ENCODE measurements at regions not wholly inside any gene's neighbourhood (a gene's known extent, or its start where the extent isn't known, plus 50 kb on each side); places are given as distances from the start of the nearest gene placed in this dataset.

DNA sequence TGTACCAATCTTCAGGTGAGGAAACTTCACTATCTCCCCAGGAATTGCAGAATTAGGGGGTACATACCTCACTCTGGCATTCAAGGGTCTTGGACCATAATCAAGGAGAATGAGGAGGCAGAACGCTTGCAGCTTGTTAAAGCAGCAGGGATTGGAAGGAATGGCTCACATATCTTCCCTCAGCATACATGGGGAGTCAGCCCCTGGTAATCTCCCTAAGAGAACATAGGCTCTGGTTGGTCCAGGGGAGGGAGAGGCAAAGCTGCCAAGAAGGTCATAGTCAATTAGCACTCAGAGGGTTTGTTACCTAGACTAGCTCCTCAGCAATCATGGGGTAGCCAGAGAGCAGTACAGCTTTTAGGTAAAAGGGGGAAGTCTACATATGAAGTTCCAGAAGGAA, 256.8 kb downstream of the INSC start:
- Histone ChIP-seq H3K27ac (ENCODE audit: insufficient read depth, low read depth, low read length, poor library complexity, severe bottlenecking) (no peak overlapping the region), H3K4me1 (ENCODE audit: control insufficient read depth, insufficient read depth, low read length) (peaks cover 11% of the 10 kb centered on the region), H3K36me3 (ENCODE audit: control insufficient read depth, insufficient read depth, low read length) (no peaks in the 10 kb centered on the region), H3K27me3 (ENCODE audit: control insufficient read depth, insufficient read depth, low read length, poor library complexity, severe bottlenecking) (no peaks in the 10 kb centered on the region), H3K9me3 (ENCODE audit: control insufficient read depth, low read length) (no peaks in the 10 kb centered on the region), H3K4me3 (ENCODE audit: insufficient read depth, low read depth, low read length) (no peak overlapping the region)
- WGBS, 2 experiments: 64 to 100% methylated on average over 1 of the region's 1 CpG

DNA sequence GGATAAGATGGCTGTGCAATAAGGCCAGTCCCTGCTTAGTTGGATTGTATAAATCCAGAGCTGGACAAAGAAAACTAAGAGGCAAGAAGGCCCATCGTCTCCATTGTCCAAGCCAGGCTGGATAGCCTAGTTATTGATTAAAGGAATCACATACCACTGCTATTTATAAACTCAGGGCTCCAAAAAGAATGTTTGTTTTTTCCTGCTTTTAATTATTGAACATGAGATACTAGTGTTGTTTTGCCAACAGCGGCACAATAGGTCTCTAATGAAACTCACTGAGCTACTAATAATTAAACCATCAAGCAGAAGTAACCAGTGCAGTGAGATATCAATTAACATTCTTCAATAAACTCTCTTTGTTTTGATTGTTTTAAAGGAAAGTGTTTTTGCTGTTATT, 259.7 kb downstream of the INSC start:
- Histone ChIP-seq H3K27me3 (ENCODE audit: control insufficient read depth, insufficient read depth, low read length, poor library complexity, severe bottlenecking) (no peaks in the 10 kb centered on the region), H3K27ac (ENCODE audit: insufficient read depth, low read depth, low read length, poor library complexity, severe bottlenecking) (no peak overlapping the region), H3K4me3 (ENCODE audit: insufficient read depth, low read depth, low read length) (no peak overlapping the region), H3K36me3 (ENCODE audit: control insufficient read depth, insufficient read depth, low read length) (no peaks in the 10 kb centered on the region), H3K4me1 (ENCODE audit: control insufficient read depth, insufficient read depth, low read length) (no peaks in the 10 kb centered on the region), H3K9me3 (ENCODE audit: control insufficient read depth, low read length) (peaks cover 3% of the 10 kb centered on the region)
- WGBS, 2 experiments: 100% methylated on average over 1 to 2 of the region's 2 CpGs

DNA sequence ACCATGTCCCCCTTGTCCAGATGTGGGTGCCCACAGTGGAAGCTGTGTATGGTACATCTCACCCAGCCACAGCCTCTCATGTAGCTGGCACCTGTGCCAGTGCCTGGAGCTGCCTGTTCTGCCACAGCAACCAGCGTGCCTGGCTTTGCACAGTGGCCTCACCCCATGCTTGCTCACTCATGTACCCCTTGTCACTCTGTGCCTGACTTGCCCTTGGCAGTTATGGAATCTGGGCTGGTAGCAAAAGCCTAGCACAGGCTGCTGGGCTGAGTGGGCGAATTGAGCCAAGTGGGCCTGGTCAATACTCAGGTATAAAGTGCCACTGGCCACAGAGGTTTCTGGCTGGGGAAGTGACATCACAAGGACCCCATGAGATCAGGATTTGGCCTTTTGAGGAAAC, 264.2 kb downstream of the INSC start:
- Histone ChIP-seq H3K27ac (ENCODE audit: insufficient read depth, low read depth, low read length, poor library complexity, severe bottlenecking) (no peak overlapping the region), H3K4me1 (ENCODE audit: control insufficient read depth, insufficient read depth, low read length) (no peaks in the 10 kb centered on the region), H3K27me3 (ENCODE audit: control insufficient read depth, insufficient read depth, low read length, poor library complexity, severe bottlenecking) (no peaks in the 10 kb centered on the region), H3K9me3 (ENCODE audit: control insufficient read depth, low read length) (peaks cover 3% of the 10 kb centered on the region), H3K4me3 (ENCODE audit: insufficient read depth, low read depth, low read length) (no peak overlapping the region), H3K36me3 (ENCODE audit: control insufficient read depth, insufficient read depth, low read length) (no peaks in the 10 kb centered on the region)
- WGBS, 2 experiments: 93% methylated on average over 2 of the region's 2 CpGs

DNA sequence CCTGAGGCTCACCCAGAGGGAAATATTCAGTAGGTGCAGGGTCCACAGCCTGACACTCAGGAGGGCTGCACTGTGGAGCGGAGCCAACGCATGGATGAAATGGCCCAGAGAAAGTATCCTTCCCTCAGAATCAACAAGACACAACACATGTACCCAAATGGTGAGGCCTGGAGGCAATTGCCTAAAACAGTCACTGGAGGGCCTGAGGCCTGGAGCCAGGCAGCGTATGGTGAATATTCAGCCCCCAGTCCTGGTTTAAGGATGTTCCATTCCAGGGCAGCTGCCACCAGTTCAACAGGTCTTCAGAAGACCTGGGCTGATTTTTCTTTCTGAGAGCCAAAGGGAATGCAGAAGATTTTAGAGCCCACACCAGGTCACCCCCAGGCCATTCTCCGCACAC, 264.8 kb downstream of the INSC start:
- 95% methylated on average over 4 of the region's 4 CpGs for WGBS, 2 experiments

GRCh38 chr11:15390857-15391256, 276.1 kb downstream of the INSC start:
- H3K4me1 ChIP-seq (ENCODE audit: control insufficient read depth, insufficient read depth, low read length): no peaks in the 10 kb centered on the region
- 87 to 92% methylated on average over 1 of the region's 1 CpG for WGBS, 2 experiments
- H3K36me3 ChIP-seq (ENCODE audit: control insufficient read depth, insufficient read depth, low read length): no peaks in the 10 kb centered on the region
- no peak overlapping the region for H3K4me3 ChIP-seq (ENCODE audit: insufficient read depth, low read depth, low read length)
- H3K27me3 ChIP-seq (ENCODE audit: control insufficient read depth, insufficient read depth, low read length, poor library complexity, severe bottlenecking): no peaks in the 10 kb centered on the region
- H3K9me3 ChIP-seq (ENCODE audit: control insufficient read depth, low read length): no peaks in the 10 kb centered on the region
- H3K27ac ChIP-seq (ENCODE audit: insufficient read depth, low read depth, low read length, poor library complexity, severe bottlenecking): no peak overlapping the region

More for the DNA sequence above, 264.8 kb downstream of the INSC start:
- Histone ChIP-seq H3K9me3 (ENCODE audit: control insufficient read depth, low read length) (peaks cover 3% of the 10 kb centered on the region), H3K4me3 (ENCODE audit: insufficient read depth, low read depth, low read length) (no peak overlapping the region), H3K27me3 (ENCODE audit: control insufficient read depth, insufficient read depth, low read length, poor library complexity, severe bottlenecking) (no peaks in the 10 kb centered on the region), H3K4me1 (ENCODE audit: control insufficient read depth, insufficient read depth, low read length) (no peaks in the 10 kb centered on the region), H3K27ac (ENCODE audit: insufficient read depth, low read depth, low read length, poor library complexity, severe bottlenecking) (no peak overlapping the region), H3K36me3 (ENCODE audit: control insufficient read depth, insufficient read depth, low read length) (no peaks in the 10 kb centered on the region)

DNA sequence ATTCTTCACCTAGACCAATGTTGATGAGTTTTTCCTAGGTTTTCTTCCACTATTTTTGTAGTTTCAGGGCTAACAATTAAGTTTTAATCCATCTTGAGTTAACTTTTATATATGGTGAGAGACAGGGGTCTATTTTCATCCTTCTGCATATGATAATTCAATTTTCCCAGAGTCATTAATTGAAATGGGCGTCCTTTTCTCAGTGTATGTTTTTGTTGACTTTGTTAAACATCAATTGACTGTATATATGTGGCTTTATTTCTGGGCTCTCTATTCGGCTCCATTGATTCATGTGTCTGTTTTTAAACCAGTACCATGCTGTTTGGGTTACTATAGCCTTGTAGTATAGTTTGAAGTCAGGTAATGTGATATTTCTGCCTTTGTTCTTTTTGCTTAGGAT, 282.1 kb downstream of the INSC start:
- Histone ChIP-seq H3K4me1 (ENCODE audit: control insufficient read depth, insufficient read depth, low read length) (no peaks in the 10 kb centered on the region), H3K36me3 (ENCODE audit: control insufficient read depth, insufficient read depth, low read length) (no peaks in the 10 kb centered on the region), H3K9me3 (ENCODE audit: control insufficient read depth, low read length) (peaks cover 3% of the 10 kb centered on the region), H3K27me3 (ENCODE audit: control insufficient read depth, insufficient read depth, low read length, poor library complexity, severe bottlenecking) (no peaks in the 10 kb centered on the region), H3K27ac (ENCODE audit: insufficient read depth, low read depth, low read length, poor library complexity, severe bottlenecking) (no peak overlapping the region), H3K4me3 (ENCODE audit: insufficient read depth, low read depth, low read length) (no peak overlapping the region)
- WGBS, 2 experiments: 80 to 97% methylated on average over 2 of the region's 2 CpGs

- H3K4me1 ChIP-seq (ENCODE audit: control insufficient read depth, insufficient read depth, low read length): no peaks in the 10 kb centered on the region
- H3K9me3 ChIP-seq (ENCODE audit: control insufficient read depth, low read length): no peaks in the 10 kb centered on the region
- no peak overlapping the region for H3K27ac ChIP-seq (ENCODE audit: insufficient read depth, low read depth, low read length, poor library complexity, severe bottlenecking)
- no peak overlapping the region for H3K4me3 ChIP-seq (ENCODE audit: insufficient read depth, low read depth, low read length)
- H3K27me3 ChIP-seq (ENCODE audit: control insufficient read depth, insufficient read depth, low read length, poor library complexity, severe bottlenecking): no peaks in the 10 kb centered on the region
- no peaks in the 10 kb centered on the region for H3K36me3 ChIP-seq (ENCODE audit: control insufficient read depth, insufficient read depth, low read length)
- whole genome bisulfite sequencing, 2 experiments: 86 to 93% methylated on average over 3 of the region's 3 CpGs
Observed at GRCh38 chr11:15406851-15407351, 292.2 kb downstream of the INSC start.

- 96 to 97% methylated on average over 2 of the region's 2 CpGs for WGBS, 2 experiments
- H3K36me3 ChIP-seq (ENCODE audit: control insufficient read depth, insufficient read depth, low read length): no peaks in the 10 kb centered on the region
- H3K9me3 ChIP-seq (ENCODE audit: control insufficient read depth, low read length): no peaks in the 10 kb centered on the region
- H3K4me3 ChIP-seq (ENCODE audit: insufficient read depth, low read depth, low read length): no peak overlapping the region
- no peaks in the 10 kb centered on the region for H3K4me1 ChIP-seq (ENCODE audit: control insufficient read depth, insufficient read depth, low read length)
- H3K27me3 ChIP-seq (ENCODE audit: control insufficient read depth, insufficient read depth, low read length, poor library complexity, severe bottlenecking): no peaks in the 10 kb centered on the region
- no peak overlapping the region for H3K27ac ChIP-seq (ENCODE audit: insufficient read depth, low read depth, low read length, poor library complexity, severe bottlenecking)
Observed at GRCh38 chr11:15412054-15412453, 297.3 kb downstream of the INSC start.

DNA sequence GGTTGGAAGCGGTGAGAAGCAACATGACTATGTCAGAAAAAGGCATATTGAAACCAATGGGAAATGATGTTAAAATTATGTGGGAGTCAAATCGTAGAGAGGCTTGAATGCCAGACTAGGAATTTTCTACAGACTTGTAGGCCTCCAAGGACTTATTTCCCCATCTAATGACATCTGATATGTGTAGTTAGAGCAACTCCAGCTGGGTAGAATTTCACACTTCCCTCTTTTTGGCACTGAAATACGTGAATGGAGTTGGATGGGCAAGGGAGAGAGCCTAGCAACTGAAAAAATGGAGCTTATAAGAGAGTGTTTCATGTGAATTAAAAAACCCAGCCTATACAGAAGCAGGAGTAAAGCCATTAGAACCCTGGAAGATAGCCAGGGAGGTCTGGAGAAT, 304.2 kb downstream of the INSC start:
- Histone ChIP-seq H3K4me1 (ENCODE audit: control insufficient read depth, insufficient read depth, low read length) (no peaks in the 10 kb centered on the region), H3K36me3 (ENCODE audit: control insufficient read depth, insufficient read depth, low read length) (no peaks in the 10 kb centered on the region), H3K27ac (ENCODE audit: insufficient read depth, low read depth, low read length, poor library complexity, severe bottlenecking) (no peak overlapping the region), H3K9me3 (ENCODE audit: control insufficient read depth, low read length) (no peaks in the 10 kb centered on the region), H3K27me3 (ENCODE audit: control insufficient read depth, insufficient read depth, low read length, poor library complexity, severe bottlenecking) (no peaks in the 10 kb centered on the region), H3K4me3 (ENCODE audit: insufficient read depth, low read depth, low read length) (no peak overlapping the region)
- 90 to 100% methylated on average over 3 of the region's 3 CpGs for WGBS, 2 experiments

- WGBS, 2 experiments: no CpG with 5 or more reads among the region's 1 CpG
- no peaks in the 10 kb centered on the region for H3K27me3 ChIP-seq (ENCODE audit: control insufficient read depth, insufficient read depth, low read length, poor library complexity, severe bottlenecking)
- no peaks in the 10 kb centered on the region for H3K4me1 ChIP-seq (ENCODE audit: control insufficient read depth, insufficient read depth, low read length)
- H3K36me3 ChIP-seq (ENCODE audit: control insufficient read depth, insufficient read depth, low read length): no peaks in the 10 kb centered on the region
- H3K4me3 ChIP-seq (ENCODE audit: insufficient read depth, low read depth, low read length): no peak overlapping the region
- no peak overlapping the region for H3K27ac ChIP-seq (ENCODE audit: insufficient read depth, low read depth, low read length, poor library complexity, severe bottlenecking)
- no peaks in the 10 kb centered on the region for H3K9me3 ChIP-seq (ENCODE audit: control insufficient read depth, low read length)
Observed at GRCh38 chr11:15419696-15420095, 305.0 kb downstream of the INSC start.

DNA sequence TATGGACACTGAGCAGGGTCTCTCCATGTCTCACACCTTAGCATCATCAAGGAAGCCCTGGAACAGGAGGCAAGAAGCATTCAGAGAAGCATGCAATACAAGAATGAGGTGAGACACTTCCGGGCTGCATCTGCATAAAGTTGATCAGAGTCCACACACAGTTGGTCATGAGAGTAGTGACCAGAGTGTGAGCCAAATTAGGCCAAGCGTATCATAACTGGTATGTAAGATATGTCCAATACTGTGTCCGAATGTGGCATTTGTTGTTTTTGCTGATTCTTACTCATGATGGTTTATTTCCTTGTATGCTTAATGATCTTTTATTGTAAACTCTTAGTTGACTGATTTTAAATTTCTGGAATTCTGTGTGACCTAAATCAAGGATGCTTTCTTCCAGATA, 315.7 kb downstream of the INSC start:
- H3K4me1 ChIP-seq (ENCODE audit: control insufficient read depth, insufficient read depth, low read length): no peaks in the 10 kb centered on the region
- H3K27ac ChIP-seq (ENCODE audit: insufficient read depth, low read depth, low read length, poor library complexity, severe bottlenecking): no peak overlapping the region
- WGBS, 2 experiments: 90 to 97% methylated on average over 3 of the region's 3 CpGs

More for the DNA sequence above, 315.7 kb downstream of the INSC start:
- Histone ChIP-seq H3K9me3 (ENCODE audit: control insufficient read depth, low read length) (no peaks in the 10 kb centered on the region), H3K4me3 (ENCODE audit: insufficient read depth, low read depth, low read length) (no peak overlapping the region), H3K27me3 (ENCODE audit: control insufficient read depth, insufficient read depth, low read length, poor library complexity, severe bottlenecking) (no peaks in the 10 kb centered on the region), H3K36me3 (ENCODE audit: control insufficient read depth, insufficient read depth, low read length) (no peaks in the 10 kb centered on the region)

Measured in ectodermal cell (in vitro differentiated cells).